ENCODE measurements at regions not wholly inside any gene's neighbourhood (a gene's known extent, or its start where the extent isn't known, plus 50 kb on each side); places are given as distances from the start of the nearest gene placed in this dataset.
"Not testable (repeated sequence)": the region's sequence is repeated elsewhere in the genome, so short reads cannot be mapped to it uniquely, and the experiment has no call there.

DNA sequence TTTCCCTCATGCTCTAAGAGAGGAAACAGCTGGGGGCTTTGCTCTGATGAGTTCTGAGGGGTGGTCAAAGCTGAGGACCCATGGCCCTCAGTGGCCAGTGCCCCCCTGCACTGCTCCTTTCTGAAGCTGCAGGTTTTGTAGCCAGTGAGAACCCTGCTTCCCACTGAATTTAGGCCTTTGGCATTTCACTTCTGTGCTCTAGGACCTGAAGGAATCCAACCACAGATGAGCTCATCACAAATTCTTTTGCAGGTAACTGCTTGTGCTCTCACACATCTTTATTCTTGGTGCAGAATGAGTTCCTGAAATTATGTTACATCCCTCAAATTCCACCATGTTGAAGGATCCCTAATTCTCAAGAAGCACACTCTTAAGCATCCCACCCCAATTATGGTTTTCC is 248.7 kb upstream of the IRF2BP2 start:
- POLR2A ChIA-PET, result interaction anchor here (0.6 to 1.4 kb wide), 2 partner anchors 8 to 13 kb away, joined by 3 read pairs; no protein-coding TSS in a partner anchor
- ATAC-seq (ENCODE audit: low read depth) (no peak), DNase-seq (no peak)
- Mint-ChIP-seq H3K4me3 (no peak overlapping the region), H3K27ac (no peak overlapping the region), H3K27me3 (no peaks in the 10 kb centered on the region), H3K4me1 (peaks cover 11% of the 10 kb centered on the region), H3K9me3 (peaks cover 3% of the 10 kb centered on the region), H3K36me3 (peaks cover 2% of the 10 kb centered on the region)

DNA sequence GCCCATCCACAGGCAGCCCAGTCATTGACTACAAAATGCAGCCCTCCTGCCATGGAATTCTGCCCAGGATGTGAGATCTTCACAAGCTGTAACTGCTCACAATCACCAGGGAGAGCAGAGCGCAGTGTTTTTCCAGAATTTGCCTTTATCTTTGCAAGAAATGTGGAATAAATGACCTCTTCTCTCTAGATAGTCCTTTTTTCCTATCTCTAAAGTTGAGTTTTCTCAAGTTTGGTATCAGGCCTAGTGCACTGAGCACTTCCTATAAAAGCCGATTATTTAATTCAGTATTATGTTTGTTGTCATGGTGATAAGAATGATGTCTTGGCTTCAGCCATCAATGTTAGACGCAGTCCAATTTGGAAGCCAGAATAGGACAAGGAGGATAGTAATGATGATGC is 246.9 kb upstream of the IRF2BP2 start:
- H3K36me3 Mint-ChIP-seq, result peaks cover 2% of the 10 kb centered on the region

DNA sequence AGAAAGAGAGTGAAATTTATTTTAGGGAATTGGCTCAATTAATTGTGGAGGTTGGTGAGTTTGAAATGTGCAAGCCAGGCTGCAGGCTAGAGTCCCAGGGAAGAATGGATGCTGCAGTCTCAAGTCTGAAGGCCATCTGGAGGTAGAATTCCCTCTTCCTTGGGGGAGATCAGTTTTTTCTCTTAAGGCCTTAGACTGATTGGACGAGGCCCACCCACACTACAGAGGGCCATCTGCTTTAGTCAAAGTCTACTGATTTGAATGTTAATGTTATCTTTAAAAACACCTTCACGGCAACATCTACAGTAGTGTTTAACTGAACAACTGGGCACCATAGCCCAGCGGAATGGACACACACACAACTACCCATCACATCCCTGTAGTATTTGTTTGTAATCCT is 245.9 kb upstream of the IRF2BP2 start:
- no peaks in the 10 kb centered on the region for H3K9me3 Mint-ChIP-seq
- no peak overlapping the region for H3K27ac Mint-ChIP-seq
- peaks cover 20% of the 10 kb centered on the region for H3K4me1 Mint-ChIP-seq
- H3K27me3 Mint-ChIP-seq, result no peaks in the 10 kb centered on the region
- POLR2A ChIA-PET, result no interaction called here
- peaks cover 1% of the 10 kb centered on the region for H3K36me3 Mint-ChIP-seq
- H3K4me3 Mint-ChIP-seq, result no peak overlapping the region
- ATAC-seq (ENCODE audit: low read depth) (no peak), DNase-seq (no peak)

More for the DNA sequence above, 246.9 kb upstream of the IRF2BP2 start:
- H3K4me3 Mint-ChIP-seq, result no peak overlapping the region
- H3K4me1 Mint-ChIP-seq, result peaks cover 12% of the 10 kb centered on the region
- H3K9me3 Mint-ChIP-seq, result peaks cover 3% of the 10 kb centered on the region
- H3K27ac Mint-ChIP-seq, result no peak overlapping the region
- ATAC-seq (ENCODE audit: low read depth) (no peak), DNase-seq (no peak)
- H3K27me3 Mint-ChIP-seq, result no peaks in the 10 kb centered on the region
- POLR2A ChIA-PET, result no interaction called here

DNA sequence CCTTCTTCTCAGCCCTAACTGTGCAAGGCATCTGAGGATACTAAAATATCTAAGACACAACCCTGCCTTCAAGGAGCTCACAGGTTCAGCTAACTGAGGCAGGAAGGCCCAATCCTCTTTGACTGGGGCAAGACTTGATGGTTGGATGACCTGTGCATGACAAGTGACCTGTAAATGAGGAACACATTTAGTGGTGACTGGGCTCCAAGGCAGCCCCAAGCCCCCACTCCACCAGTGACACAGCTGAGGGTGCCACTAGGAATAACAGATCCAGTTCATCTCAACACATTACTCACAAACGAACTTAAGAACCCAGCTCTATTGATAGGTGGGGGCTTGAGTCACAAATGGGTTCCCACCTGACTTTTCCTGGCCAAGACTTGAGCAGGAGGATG is 244.7 kb upstream of the IRF2BP2 start:
- ATAC-seq (ENCODE audit: low read depth), result no peak
- H3K36me3 Mint-ChIP-seq, result peaks cover 1% of the 10 kb centered on the region

DNA sequence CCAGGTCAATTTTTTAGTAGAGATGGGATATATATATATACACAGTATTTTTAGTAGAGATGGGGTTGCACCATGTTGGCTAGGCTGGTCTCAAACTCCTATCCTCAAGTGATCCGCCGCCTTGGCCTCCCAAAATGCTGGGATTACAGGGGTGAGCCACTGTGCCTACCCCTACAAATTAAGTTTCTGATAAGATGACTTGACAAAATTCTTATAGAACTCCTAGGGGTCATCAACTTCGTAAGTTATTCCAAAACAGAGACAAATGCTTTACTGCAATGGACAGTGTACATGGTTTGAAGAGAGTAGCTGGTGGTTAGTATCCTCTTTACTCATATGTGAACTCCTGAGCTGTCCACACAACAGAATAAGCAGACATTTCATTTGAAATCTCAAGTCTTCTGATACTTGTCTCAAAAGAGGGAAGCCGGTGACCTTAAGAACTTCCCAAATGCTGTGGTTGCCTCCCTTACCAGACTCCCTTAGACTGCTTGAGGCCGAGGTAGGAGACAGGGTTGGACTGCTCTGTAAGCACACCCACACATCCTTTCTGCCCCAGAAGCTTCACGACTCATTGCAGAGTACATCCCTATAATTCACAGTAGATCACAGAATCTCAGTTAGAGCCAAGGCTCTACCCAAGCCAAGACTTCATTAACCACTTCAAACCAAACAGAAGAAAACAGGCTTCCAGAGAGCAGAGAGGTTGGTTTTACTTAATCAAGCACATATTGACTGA is 244.1 kb upstream of the IRF2BP2 start:
- no peak for ATAC-seq (ENCODE audit: low read depth)
- peaks cover 1% of the 10 kb centered on the region for H3K36me3 Mint-ChIP-seq

More for the DNA sequence above, 244.7 kb upstream of the IRF2BP2 start:
- H3K4me1 Mint-ChIP-seq, result peaks cover 28% of the 10 kb centered on the region
- DNase-seq, result no peak
- POLR2A ChIA-PET, result no interaction called here
- H3K4me3 Mint-ChIP-seq, result no peak overlapping the region
- no peaks in the 10 kb centered on the region for H3K9me3 Mint-ChIP-seq
- no peak overlapping the region for H3K27ac Mint-ChIP-seq
- H3K27me3 Mint-ChIP-seq, result no peaks in the 10 kb centered on the region

DNA sequence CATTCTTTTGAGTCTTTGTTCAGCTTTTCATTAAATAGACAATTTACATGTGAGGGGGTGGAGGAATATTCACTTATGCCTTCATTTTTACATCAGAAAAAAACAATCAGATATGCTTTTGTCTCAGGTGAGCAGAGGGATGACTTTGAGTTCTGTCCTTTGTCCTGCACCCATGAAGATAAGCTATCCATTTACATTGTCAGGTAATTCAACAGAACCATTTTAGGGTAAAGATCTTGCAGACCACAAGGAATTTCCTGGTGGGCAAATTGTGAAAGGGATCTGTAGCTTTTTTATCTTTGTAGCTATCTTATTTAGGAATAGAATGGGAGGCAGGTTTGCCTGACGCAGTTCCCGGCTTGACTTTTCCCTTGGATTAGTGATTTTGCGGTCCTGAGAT is 242.7 kb upstream of the IRF2BP2 start:
- POLR2A ChIA-PET, result no interaction called here
- H3K4me1 Mint-ChIP-seq, result peaks cover 36% of the 10 kb centered on the region

More for the DNA sequence above, 244.1 kb upstream of the IRF2BP2 start:
- H3K4me3 Mint-ChIP-seq, result no peak overlapping the region
- peaks cover 33% of the 10 kb centered on the region for H3K4me1 Mint-ChIP-seq
- DNase-seq, result no peak
- POLR2A ChIA-PET, result no interaction called here
- peak overlapping the region; percentile 35 for H3K27ac Mint-ChIP-seq
- H3K9me3 Mint-ChIP-seq, result no peaks in the 10 kb centered on the region
- H3K27me3 Mint-ChIP-seq, result no peaks in the 10 kb centered on the region

DNA sequence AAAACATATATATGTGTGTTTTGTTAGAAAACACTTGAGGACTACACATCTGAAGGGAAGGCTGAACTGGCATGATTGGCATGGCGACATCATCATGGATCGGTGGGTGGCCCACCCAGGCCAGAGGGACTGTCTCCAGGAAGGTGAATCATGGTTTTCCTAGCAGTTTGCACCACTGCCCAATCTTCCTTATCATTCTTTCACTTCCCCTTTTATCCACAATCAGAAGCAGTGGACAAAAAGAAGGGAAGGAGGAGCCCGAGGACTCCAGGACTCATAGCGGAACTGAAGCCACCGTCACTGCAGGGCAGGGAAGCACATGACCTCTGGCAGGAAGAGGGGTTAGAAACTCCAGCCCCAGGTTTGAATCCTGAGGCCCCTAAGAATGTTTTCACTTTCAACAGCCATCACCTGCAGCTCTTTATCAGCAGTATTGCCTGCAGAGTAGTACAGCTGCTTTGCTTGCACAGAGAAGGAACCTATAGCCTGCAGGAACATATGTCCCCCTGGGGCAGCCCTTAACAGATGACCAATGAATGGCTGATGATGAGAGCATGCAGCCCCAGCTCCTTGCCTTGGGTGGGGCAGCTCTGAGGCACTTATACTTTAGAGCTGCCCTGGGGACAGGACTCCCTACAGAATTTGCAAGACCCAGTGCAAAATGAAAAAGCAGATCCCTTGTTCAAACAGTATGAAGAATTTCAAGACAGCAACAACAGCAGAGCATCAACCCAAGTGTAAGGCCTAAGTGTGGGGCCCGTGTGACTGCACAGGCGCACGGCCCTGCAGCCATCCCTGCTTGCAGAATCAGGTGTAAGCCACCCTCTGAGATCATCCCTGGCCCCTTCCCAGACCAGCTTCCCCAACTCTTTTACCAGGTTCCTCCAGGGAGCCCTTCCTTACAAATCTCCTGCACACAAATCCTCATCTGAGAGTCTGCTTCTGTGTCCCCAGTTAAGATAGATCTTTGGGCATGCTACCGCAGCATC is 241.8 kb upstream of the IRF2BP2 start:
- Mint-ChIP-seq H3K4me3 (peak overlapping the region; percentile 41), H3K27ac (peak overlapping the region; percentile 63), H3K9me3 (no peaks in the 10 kb centered on the region), H3K4me1 (peaks cover 41% of the 10 kb centered on the region), H3K36me3 (peaks cover 2% of the 10 kb centered on the region), H3K27me3 (no peaks in the 10 kb centered on the region)
- ATAC-seq (ENCODE audit: low read depth) (peak; percentile 53), DNase-seq (no peak)
- POLR2A ChIA-PET, result interaction anchor here (0.9 kb wide), 1 partner anchor 75 kb away, joined by 3 read pairs; no protein-coding TSS in a partner anchor

More for the DNA sequence above, 242.7 kb upstream of the IRF2BP2 start:
- ATAC-seq (ENCODE audit: low read depth) (no peak), DNase-seq (no peak)
- Mint-ChIP-seq H3K9me3 (no peaks in the 10 kb centered on the region), H3K27me3 (no peaks in the 10 kb centered on the region), H3K4me3 (no peak overlapping the region), H3K36me3 (peaks cover 1% of the 10 kb centered on the region), H3K27ac (no peak overlapping the region)

DNA sequence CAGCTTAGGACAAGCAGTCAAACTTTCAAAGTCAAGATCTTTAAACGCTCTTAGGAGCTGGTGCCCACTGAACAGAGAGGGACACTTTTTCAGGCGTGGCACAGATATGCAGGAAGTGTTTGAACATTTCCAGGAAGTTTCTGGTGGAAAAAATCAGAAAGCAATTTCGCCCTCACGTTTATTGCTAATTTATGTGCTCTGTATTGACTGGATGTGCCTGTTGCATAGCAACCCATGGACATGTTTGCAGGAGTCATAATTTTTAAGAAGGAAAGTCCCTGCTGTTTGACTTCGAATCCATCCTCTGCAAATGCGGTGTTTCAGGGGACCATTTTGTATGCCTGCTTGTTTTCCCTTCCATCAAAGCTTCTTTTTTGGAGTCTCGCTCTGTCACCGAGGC is 239.9 kb upstream of the IRF2BP2 start:
- peaks cover 2% of the 10 kb centered on the region for H3K36me3 Mint-ChIP-seq
- POLR2A ChIA-PET, result interaction anchor here (1.2 kb wide), 1 partner anchor 77 kb away, joined by 3 read pairs; no protein-coding TSS in a partner anchor
- peaks cover 60% of the 10 kb centered on the region for H3K4me1 Mint-ChIP-seq
- H3K9me3 Mint-ChIP-seq, result no peaks in the 10 kb centered on the region
- DNase-seq, result no peak
- H3K4me3 Mint-ChIP-seq, result no peak overlapping the region
- H3K27me3 Mint-ChIP-seq, result no peaks in the 10 kb centered on the region
- no peak overlapping the region for H3K27ac Mint-ChIP-seq
- no peak for ATAC-seq (ENCODE audit: low read depth)

DNA sequence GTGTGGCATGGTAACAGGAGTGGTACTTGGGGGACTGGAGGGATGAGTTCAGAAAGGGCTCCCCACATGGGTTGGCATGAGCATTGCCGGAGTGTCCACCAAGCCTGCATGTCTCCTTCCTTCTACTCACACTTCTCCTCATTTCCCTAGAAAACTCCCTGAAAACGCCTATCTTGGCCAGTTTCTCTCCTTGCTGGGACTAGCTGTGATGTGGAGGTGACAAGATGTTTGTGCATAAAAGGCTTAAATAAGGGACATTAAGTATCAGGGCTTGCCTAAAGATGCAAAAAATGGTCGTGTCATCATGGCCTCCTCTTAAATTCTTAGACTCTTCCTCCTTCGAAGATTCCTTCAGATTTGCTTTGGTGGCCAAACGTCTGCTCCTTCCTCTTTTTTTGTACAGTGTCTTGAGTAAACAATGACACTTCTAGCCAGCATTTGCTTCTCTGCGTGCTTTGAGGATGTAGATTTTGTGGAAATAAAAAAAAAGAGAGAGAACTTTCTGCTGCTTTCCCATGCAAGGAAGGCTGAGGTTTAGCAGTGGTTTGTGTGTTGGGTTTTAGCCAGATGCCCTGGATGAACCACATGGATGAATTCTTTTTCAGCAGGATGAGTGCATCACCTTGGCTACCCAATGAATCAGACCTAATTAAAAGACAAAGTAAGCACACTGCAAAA is 239.1 kb upstream of the IRF2BP2 start:
- no peak overlapping the region for H3K27ac Mint-ChIP-seq
- POLR2A ChIA-PET, result no interaction called here
- no peak for ATAC-seq (ENCODE audit: low read depth)
- H3K27me3 Mint-ChIP-seq, result no peaks in the 10 kb centered on the region
- peaks cover 63% of the 10 kb centered on the region for H3K4me1 Mint-ChIP-seq
- no peaks in the 10 kb centered on the region for H3K9me3 Mint-ChIP-seq
- no peak for DNase-seq
- no peak overlapping the region for H3K4me3 Mint-ChIP-seq
- peaks cover 1% of the 10 kb centered on the region for H3K36me3 Mint-ChIP-seq

DNA sequence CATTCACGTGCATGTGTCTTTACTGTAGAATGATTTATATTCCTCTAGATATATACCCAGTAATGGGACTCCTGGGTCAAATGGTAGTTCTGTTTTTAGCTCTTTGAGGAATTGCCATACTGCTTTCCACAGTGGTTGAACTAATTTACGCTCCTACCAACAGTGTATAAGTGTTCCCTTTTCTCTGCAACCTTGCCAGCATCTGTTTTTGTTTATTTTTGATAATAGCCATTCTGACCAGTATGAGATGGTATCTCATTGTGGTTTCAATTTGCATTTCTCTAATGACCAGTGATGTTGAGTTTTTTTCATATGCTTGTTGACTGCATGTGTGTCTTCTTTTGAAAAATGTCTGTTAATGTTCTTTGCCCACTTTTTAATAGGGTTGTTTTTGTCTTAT is 236.8 kb upstream of the IRF2BP2 start:
- POLR2A ChIA-PET, result interaction anchor here (2.7 kb wide), 1 partner anchor 165 kb away, joined by 14 read pairs; no protein-coding TSS in a partner anchor
- not testable (repeated sequence) for H3K36me3 Mint-ChIP-seq; H3K27me3 Mint-ChIP-seq; DNase-seq; ATAC-seq (ENCODE audit: low read depth); H3K4me3 Mint-ChIP-seq; H3K27ac Mint-ChIP-seq; H3K9me3 Mint-ChIP-seq
- peaks cover 75% of the 10 kb centered on the region for H3K4me1 Mint-ChIP-seq

DNA sequence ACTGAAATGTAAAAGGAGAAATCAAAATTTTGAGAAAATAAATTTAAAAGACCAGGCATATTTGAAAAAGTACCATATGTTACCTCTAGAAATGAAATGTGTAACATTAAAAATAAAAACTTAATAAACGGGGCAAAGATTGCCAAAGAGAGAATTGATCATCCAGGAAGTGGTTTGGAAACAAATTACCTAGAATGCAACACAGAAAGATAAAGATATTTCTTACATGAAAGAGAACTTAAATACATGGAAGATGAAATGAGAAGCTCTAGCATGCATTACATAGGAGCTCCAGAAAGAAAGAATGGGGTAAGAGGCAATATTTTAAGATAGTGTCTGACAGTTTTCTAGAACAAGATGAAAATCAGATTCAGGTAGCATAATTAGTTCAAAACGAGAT is 235.9 kb upstream of the IRF2BP2 start:
- no peak for DNase-seq
- no peaks in the 10 kb centered on the region for H3K27me3 Mint-ChIP-seq
- H3K9me3 Mint-ChIP-seq, result no peaks in the 10 kb centered on the region
- no peak for ATAC-seq (ENCODE audit: low read depth)
- peak overlapping the region; percentile 78 for H3K4me3 Mint-ChIP-seq
- H3K27ac Mint-ChIP-seq, result peak overlapping the region; percentile 93
- peaks cover 1% of the 10 kb centered on the region for H3K36me3 Mint-ChIP-seq
- POLR2A ChIA-PET, result interaction anchor here (1.0 to 6.2 kb wide), 8 partner anchors 12 to 245 kb away, joined by 3 to 56 read pairs (median 4); partner anchors contain the start of gene IRF2BP2
- H3K4me1 Mint-ChIP-seq, result peaks cover 76% of the 10 kb centered on the region

DNA sequence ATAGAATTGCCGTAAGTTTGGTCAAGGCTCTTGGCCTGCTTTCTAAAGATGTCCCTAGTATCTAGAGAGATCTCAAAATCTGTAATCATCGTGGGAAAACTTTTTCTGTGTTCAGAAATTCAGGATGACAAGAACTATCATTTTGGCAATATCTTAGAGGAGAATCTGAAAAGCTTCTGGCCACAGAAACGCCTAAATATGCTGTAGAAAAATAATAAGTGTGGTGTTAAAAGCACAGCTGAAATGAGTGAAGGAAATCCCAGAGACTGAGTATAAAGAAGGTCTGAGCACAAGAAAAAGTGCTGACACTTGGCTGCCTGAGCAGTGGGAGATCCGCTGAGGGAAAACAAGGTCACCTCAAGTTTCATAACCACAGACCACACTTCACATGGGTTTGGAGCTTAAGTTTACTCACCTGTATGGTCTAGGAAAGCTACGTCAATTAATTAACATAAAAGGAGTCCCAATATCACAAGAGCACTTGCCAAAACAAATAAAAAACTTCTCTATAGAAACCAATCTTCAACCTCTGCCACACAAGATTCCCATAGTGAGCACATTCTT is 235.2 kb upstream of the IRF2BP2 start:
- peak overlapping the region; percentile 93 for H3K27ac Mint-ChIP-seq

More for the DNA sequence above, 235.2 kb upstream of the IRF2BP2 start:
- POLR2A ChIA-PET, result interaction anchor here (0.7 to 6.2 kb wide), 11 partner anchors 13 to 245 kb away, joined by 3 to 56 read pairs (median 4); partner anchors contain the start of gene IRF2BP2
- peak overlapping the region; percentile 78 for H3K4me3 Mint-ChIP-seq
- H3K9me3 Mint-ChIP-seq, result no peaks in the 10 kb centered on the region
- peaks cover 77% of the 10 kb centered on the region for H3K4me1 Mint-ChIP-seq
- ATAC-seq (ENCODE audit: low read depth) (peak; percentile 30), DNase-seq (no peak)
- H3K27me3 Mint-ChIP-seq, result no peaks in the 10 kb centered on the region
- peaks cover 1% of the 10 kb centered on the region for H3K36me3 Mint-ChIP-seq
